Hepatocyte (in vitro differentiated cells): ENCODE measurements at regions not wholly inside any gene's neighbourhood (a gene's known extent, or its start where the extent isn't known, plus 50 kb on each side); places are given as distances from the start of the nearest gene placed in this dataset.

ENCODE experiments used
- CTCF ChIP-seq: fragments of 200-600 bp; sonication (generic); IDR thresholded peaks from 2 replicates; pipeline ENCODE4 v1.5.1; 2016; ENCODE audit warnings: antibody characterized with exemption, mild to moderate bottlenecking; ENCODE audit not compliant: poor library complexity
- EZH2phosphoT487 ChIP-seq: fragments of 200-600 bp; sonication (generic); IDR thresholded peaks from one replicate; pipeline ENCODE4 v1.6.1; 2018; ENCODE audit warnings: antibody characterized with exemption, mild to moderate bottlenecking, low read depth, moderate library complexity; ENCODE audit not compliant: unreplicated experiment, severe bottlenecking

GRCh38 chr7:46321556-46322205 is 400.6 kb upstream of the IGFBP3 start:
- no peak for TF ChIP-seq EZH2phosphoT487
- no peak for TF ChIP-seq CTCF
